ENCODE measurements at regions not wholly inside any gene's neighbourhood (a gene's known extent, or its start where the extent isn't known, plus 50 kb on each side); places are given as distances from the start of the nearest gene placed in this dataset.

GRCh38 chr4:189096717-189097116 lies 844.0 kb upstream of the FRG1 start:
- DNase-seq (ENCODE audit: insufficient read length): peak; percentile 2

GRCh38 chr4:189098932-189099696 lies 841.6 kb upstream of the FRG1 start:
- no peak for FAIRE-seq

More at GRCh38 chr4:189096717-189097116, 844.0 kb upstream of the FRG1 start:
- no peak for FAIRE-seq
- no peak for TF ChIP-seq POLR2AphosphoS5 (IDR thresholded peaks at IDR 0.05; ENCODE audit: low read depth, low read length)
- no peak for TF ChIP-seq POLR2A (IDR thresholded peaks at IDR 0.05; ENCODE audit: low read depth, low read length)
- TF ChIP-seq TAF1 (IDR thresholded peaks at IDR 0.05; ENCODE audit: borderline replicate concordance, low read depth, low read length): no peak

GRCh38 chr4:189113389-189113888 lies 827.2 kb upstream of the FRG1 start:
- DNase-seq (ENCODE audit: insufficient read length): no peak
- FAIRE-seq: no peak
- no peak for TF ChIP-seq TAF1 (IDR thresholded peaks at IDR 0.05; ENCODE audit: borderline replicate concordance, low read depth, low read length)
- TF ChIP-seq POLR2AphosphoS5 (IDR thresholded peaks at IDR 0.05; ENCODE audit: low read depth, low read length): no peak
- no peak for TF ChIP-seq POLR2A (IDR thresholded peaks at IDR 0.05; ENCODE audit: low read depth, low read length)

More at GRCh38 chr4:189098932-189099696, 841.6 kb upstream of the FRG1 start:
- TF ChIP-seq TAF1 (IDR thresholded peaks at IDR 0.05; ENCODE audit: borderline replicate concordance, low read depth, low read length): no peak
- TF ChIP-seq POLR2A (IDR thresholded peaks at IDR 0.05; ENCODE audit: low read depth, low read length): no peak
- no peak for TF ChIP-seq POLR2AphosphoS5 (IDR thresholded peaks at IDR 0.05; ENCODE audit: low read depth, low read length)
- DNase-seq (ENCODE audit: insufficient read length): no peak

- no peak for DNase-seq (ENCODE audit: insufficient read length)
- no peak for TF ChIP-seq POLR2A (IDR thresholded peaks at IDR 0.05; ENCODE audit: low read depth, low read length)
- no peak for TF ChIP-seq POLR2AphosphoS5 (IDR thresholded peaks at IDR 0.05; ENCODE audit: low read depth, low read length)
- TF ChIP-seq TAF1 (IDR thresholded peaks at IDR 0.05; ENCODE audit: borderline replicate concordance, low read depth, low read length): no peak
- FAIRE-seq: no peak
Measured at GRCh38 chr4:189117426-189117825, 823.2 kb upstream of the FRG1 start.

- FAIRE-seq (no peak), DNase-seq (ENCODE audit: insufficient read length) (no peak)
- TF ChIP-seq TAF1 (IDR thresholded peaks at IDR 0.05; ENCODE audit: borderline replicate concordance, low read depth, low read length): no peak
- no peak for TF ChIP-seq POLR2A (IDR thresholded peaks at IDR 0.05; ENCODE audit: low read depth, low read length)
- TF ChIP-seq POLR2AphosphoS5 (IDR thresholded peaks at IDR 0.05; ENCODE audit: low read depth, low read length): no peak
Measured at GRCh38 chr4:189121336-189121735, 819.3 kb upstream of the FRG1 start.

GRCh38 chr4:189124149-189124758 lies 816.4 kb upstream of the FRG1 start:
- no peak for TF ChIP-seq TAF1 (IDR thresholded peaks at IDR 0.05; ENCODE audit: borderline replicate concordance, low read depth, low read length)
- TF ChIP-seq POLR2A (IDR thresholded peaks at IDR 0.05; ENCODE audit: low read depth, low read length): no peak
- TF ChIP-seq POLR2AphosphoS5 (IDR thresholded peaks at IDR 0.05; ENCODE audit: low read depth, low read length): no peak
- DNase-seq (ENCODE audit: insufficient read length) (no peak), FAIRE-seq (no peak)

GRCh38 chr4:189124791-189125190 lies 815.9 kb upstream of the FRG1 start:
- FAIRE-seq (no peak), DNase-seq (ENCODE audit: insufficient read length) (no peak)
- no peak for TF ChIP-seq POLR2A (IDR thresholded peaks at IDR 0.05; ENCODE audit: low read depth, low read length)
- no peak for TF ChIP-seq TAF1 (IDR thresholded peaks at IDR 0.05; ENCODE audit: borderline replicate concordance, low read depth, low read length)
- TF ChIP-seq POLR2AphosphoS5 (IDR thresholded peaks at IDR 0.05; ENCODE audit: low read depth, low read length): no peak

GRCh38 chr4:189126040-189126439 lies 814.6 kb upstream of the FRG1 start:
- FAIRE-seq (no peak), DNase-seq (ENCODE audit: insufficient read length) (no peak)
- TF ChIP-seq TAF1 (IDR thresholded peaks at IDR 0.05; ENCODE audit: borderline replicate concordance, low read depth, low read length) (no peak), POLR2AphosphoS5 (IDR thresholded peaks at IDR 0.05; ENCODE audit: low read depth, low read length) (no peak), POLR2A (IDR thresholded peaks at IDR 0.05; ENCODE audit: low read depth, low read length) (no peak)

GRCh38 chr4:189128341-189128740 lies 812.3 kb upstream of the FRG1 start:
- no peak for TF ChIP-seq POLR2AphosphoS5 (IDR thresholded peaks at IDR 0.05; ENCODE audit: low read depth, low read length)
- no peak for TF ChIP-seq TAF1 (IDR thresholded peaks at IDR 0.05; ENCODE audit: borderline replicate concordance, low read depth, low read length)
- TF ChIP-seq POLR2A (IDR thresholded peaks at IDR 0.05; ENCODE audit: low read depth, low read length): no peak
- no peak for DNase-seq (ENCODE audit: insufficient read length)
- no peak for FAIRE-seq

- TF ChIP-seq POLR2AphosphoS5 (IDR thresholded peaks at IDR 0.05; ENCODE audit: low read depth, low read length) (no peak), POLR2A (IDR thresholded peaks at IDR 0.05; ENCODE audit: low read depth, low read length) (no peak), TAF1 (IDR thresholded peaks at IDR 0.05; ENCODE audit: borderline replicate concordance, low read depth, low read length) (no peak)
- DNase-seq (ENCODE audit: insufficient read length): no peak
- FAIRE-seq: no peak
Measured at GRCh38 chr4:189129044-189129694, 811.5 kb upstream of the FRG1 start.

- TF ChIP-seq TAF1 (IDR thresholded peaks at IDR 0.05; ENCODE audit: borderline replicate concordance, low read depth, low read length): no peak
- no peak for TF ChIP-seq POLR2A (IDR thresholded peaks at IDR 0.05; ENCODE audit: low read depth, low read length)
- TF ChIP-seq POLR2AphosphoS5 (IDR thresholded peaks at IDR 0.05; ENCODE audit: low read depth, low read length): no peak
- FAIRE-seq (no peak), DNase-seq (ENCODE audit: insufficient read length) (no peak)
Measured at GRCh38 chr4:189131118-189131517, 809.6 kb upstream of the FRG1 start.

Data from GM12892 (cell line).